Progenitor cell of endocrine pancreas (in vitro differentiated cells): ENCODE measurements at regions not wholly inside any gene's neighbourhood (a gene's known extent, or its start where the extent isn't known, plus 50 kb on each side); places are given as distances from the start of the nearest gene placed in this dataset.
"Not testable (repeated sequence)": the region's sequence is repeated elsewhere in the genome, so short reads cannot be mapped to it uniquely, and the experiment has no call there.

ENCODE experiments used
- DNase-seq: peaks from one replicate; pipeline ENCODE4 v3.0.0; 2021; ENCODE audit warnings: low spot score; ENCODE audit not compliant: unreplicated experiment
- H3K27ac Mint-ChIP-seq: 2 replicates; pipeline ENCODE4 v1.8.0; 2021; ENCODE audit warnings: mild to moderate bottlenecking, moderate library complexity, mixed read lengths
- H3K27me3 Mint-ChIP-seq: 2 replicates; pipeline ENCODE4 v1.8.0; 2021; ENCODE audit warnings: mixed read lengths
- H3K36me3 Mint-ChIP-seq: 2 replicates; pipeline ENCODE4 v1.8.0; 2022; ENCODE audit warnings: mixed read lengths; ENCODE audit not compliant: insufficient read depth
- H3K4me1 Mint-ChIP-seq: 2 replicates; pipeline ENCODE4 v1.8.0; 2021; ENCODE audit warnings: low read depth, mixed read lengths
- H3K4me3 Mint-ChIP-seq: 2 replicates; pipeline ENCODE4 v1.8.0; 2021; ENCODE audit warnings: low read depth, mild to moderate bottlenecking, moderate library complexity, mixed read lengths
- H3K9me3 Mint-ChIP-seq: 2 replicates; pipeline ENCODE4 v1.8.0; 2021; ENCODE audit warnings: low read depth, mixed read lengths
- TF ChIP-seq, protein P1 (sequence below): fragments of 200-600 bp; sonication (generic); IDR thresholded peaks from one replicate; pipeline ENCODE4 v1.5.0; 2021; ENCODE audit warnings: antibody characterized with exemption, mild to moderate bottlenecking; ENCODE audit not compliant: unreplicated experiment

DNA sequence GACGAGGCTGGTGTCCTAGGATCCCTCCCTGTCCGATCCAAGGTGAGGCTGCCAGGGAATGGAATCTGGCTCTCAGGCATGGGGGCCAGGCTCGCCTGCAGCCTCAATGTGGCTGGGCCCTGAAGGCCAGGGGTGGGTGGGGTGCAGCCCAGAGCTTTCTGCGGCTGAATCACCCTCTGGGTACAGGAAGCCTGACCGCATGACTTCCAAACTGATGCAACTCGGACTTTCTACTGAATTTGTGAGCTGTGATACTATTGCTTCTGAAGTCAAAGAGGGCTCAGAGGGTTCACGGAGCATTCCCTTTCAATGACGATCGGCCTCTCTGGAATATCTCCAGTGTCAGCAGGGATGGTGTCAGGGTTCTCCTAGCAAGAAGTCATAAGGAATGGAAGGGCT lies 123.7 kb downstream of the METRNL start:
- DNase-seq, result no peak
- H3K9me3 Mint-ChIP-seq, result peaks cover 5% of the 10 kb centered on the region
- TF ChIP-seq, protein P1, sequence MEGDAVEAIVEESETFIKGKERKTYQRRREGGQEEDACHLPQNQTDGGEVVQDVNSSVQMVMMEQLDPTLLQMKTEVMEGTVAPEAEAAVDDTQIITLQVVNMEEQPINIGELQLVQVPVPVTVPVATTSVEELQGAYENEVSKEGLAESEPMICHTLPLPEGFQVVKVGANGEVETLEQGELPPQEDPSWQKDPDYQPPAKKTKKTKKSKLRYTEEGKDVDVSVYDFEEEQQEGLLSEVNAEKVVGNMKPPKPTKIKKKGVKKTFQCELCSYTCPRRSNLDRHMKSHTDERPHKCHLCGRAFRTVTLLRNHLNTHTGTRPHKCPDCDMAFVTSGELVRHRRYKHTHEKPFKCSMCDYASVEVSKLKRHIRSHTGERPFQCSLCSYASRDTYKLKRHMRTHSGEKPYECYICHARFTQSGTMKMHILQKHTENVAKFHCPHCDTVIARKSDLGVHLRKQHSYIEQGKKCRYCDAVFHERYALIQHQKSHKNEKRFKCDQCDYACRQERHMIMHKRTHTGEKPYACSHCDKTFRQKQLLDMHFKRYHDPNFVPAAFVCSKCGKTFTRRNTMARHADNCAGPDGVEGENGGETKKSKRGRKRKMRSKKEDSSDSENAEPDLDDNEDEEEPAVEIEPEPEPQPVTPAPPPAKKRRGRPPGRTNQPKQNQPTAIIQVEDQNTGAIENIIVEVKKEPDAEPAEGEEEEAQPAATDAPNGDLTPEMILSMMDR, result no peak
- no peak overlapping the region for H3K4me3 Mint-ChIP-seq
- H3K27ac Mint-ChIP-seq, result no peak overlapping the region
- H3K36me3 Mint-ChIP-seq, result no peaks in the 10 kb centered on the region
- H3K27me3 Mint-ChIP-seq, result no peaks in the 10 kb centered on the region
- peaks cover 2% of the 10 kb centered on the region for H3K4me1 Mint-ChIP-seq

DNA sequence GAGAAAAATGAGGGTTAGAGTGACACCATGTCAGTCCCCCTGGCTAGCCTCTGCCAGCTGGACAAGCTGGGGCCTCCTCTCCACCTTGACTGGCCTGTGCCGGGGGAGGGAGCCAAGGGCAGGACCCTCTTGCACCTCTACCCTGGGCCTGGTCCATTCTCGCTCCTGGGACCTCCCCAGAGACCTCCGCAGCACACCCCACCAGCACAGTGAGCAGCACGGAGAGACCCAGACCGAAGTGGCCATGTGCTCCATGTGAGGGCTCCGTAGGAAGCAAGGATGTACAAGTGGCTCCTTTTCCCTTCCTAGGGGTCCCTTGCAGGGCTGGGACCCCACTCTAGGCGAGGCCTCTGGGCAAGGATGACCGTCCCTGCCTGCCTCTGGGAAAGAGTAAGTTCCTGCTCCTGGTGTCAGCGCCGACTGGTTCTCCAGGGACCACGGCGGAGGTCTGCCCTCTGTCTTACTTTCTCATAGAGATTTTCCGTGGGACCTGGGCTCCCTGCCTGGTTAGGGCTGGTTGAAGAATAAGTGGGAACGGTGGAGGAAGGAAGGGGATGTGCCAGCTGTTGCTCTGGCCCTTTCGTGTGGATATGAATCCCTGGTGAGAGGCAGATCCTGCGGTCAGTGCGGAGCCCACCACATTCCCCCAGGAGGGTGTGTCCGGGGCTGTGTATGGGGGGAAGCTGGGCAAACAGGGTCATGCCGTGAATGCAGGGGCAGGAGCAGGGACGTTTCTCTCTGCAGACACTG lies 124.2 kb downstream of the METRNL start:
- no peak overlapping the region for H3K4me3 Mint-ChIP-seq
- no peaks in the 10 kb centered on the region for H3K27me3 Mint-ChIP-seq
- peaks cover 5% of the 10 kb centered on the region for H3K9me3 Mint-ChIP-seq
- H3K36me3 Mint-ChIP-seq, result no peaks in the 10 kb centered on the region
- H3K27ac Mint-ChIP-seq, result no peak overlapping the region
- TF ChIP-seq, protein P1, result no peak
- DNase-seq, result no peak
- H3K4me1 Mint-ChIP-seq, result peaks cover 2% of the 10 kb centered on the region

DNA sequence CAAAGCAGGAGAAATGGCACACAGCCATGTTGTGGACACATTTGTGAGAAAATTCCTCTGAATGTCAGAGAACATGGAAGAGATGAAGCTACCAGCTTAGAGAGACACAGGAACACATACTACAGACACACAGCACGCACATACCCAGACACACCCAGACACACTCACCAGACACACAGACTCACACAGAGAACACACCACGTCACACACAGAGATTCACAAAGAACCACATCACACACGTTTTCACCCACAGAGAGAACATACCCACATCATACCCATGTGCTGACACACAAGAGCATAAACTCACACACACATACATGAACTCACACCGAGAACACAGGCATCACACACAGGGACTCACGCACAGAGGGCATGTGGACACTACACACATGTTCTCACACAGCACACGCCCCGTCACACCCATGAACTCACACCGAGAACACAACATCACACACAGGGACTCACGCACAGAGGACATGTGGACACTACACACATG lies 124.9 kb downstream of the METRNL start:
- Mint-ChIP-seq H3K9me3 (peaks cover 5% of the 10 kb centered on the region), H3K36me3 (no peaks in the 10 kb centered on the region), H3K4me1 (peaks cover 2% of the 10 kb centered on the region), H3K27me3 (no peaks in the 10 kb centered on the region), H3K4me3 (no peak overlapping the region), H3K27ac (no peak overlapping the region)
- TF ChIP-seq, protein P1, result no peak
- DNase-seq, result no peak

DNA sequence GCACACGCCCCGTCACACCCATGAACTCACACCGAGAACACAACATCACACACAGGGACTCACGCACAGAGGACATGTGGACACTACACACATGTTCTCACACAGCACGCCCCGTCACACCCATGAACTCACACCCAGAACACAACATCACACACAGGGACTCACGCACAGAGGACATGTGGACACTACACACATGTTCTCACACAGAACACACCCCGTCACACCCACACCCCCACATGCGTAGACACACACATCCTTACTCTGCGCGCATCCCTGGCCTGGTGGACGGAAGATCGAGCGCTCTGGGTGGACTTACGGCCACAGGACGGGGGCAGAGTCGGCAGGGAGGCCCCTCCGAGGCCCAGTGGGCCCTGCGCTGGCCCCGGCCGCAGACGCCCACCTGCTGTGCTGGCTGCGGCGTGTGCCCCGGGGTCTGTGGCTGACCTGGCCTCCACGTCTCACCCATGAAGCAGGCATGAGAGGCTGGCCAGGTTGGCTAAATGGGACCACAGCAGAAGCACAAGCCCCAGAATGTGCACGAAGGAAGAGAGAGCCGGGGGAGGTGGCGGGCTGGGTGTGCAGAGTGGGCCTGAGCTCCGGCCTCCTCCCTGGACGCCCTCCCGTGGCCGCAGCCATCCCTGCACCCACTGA lies 125.5 kb downstream of the METRNL start:
- DNase-seq, H3K27me3 Mint-ChIP-seq, H3K4me1 Mint-ChIP-seq, H3K27ac Mint-ChIP-seq, H3K36me3 Mint-ChIP-seq, H3K9me3 Mint-ChIP-seq, H3K4me3 Mint-ChIP-seq: not testable (repeated sequence)

DNA sequence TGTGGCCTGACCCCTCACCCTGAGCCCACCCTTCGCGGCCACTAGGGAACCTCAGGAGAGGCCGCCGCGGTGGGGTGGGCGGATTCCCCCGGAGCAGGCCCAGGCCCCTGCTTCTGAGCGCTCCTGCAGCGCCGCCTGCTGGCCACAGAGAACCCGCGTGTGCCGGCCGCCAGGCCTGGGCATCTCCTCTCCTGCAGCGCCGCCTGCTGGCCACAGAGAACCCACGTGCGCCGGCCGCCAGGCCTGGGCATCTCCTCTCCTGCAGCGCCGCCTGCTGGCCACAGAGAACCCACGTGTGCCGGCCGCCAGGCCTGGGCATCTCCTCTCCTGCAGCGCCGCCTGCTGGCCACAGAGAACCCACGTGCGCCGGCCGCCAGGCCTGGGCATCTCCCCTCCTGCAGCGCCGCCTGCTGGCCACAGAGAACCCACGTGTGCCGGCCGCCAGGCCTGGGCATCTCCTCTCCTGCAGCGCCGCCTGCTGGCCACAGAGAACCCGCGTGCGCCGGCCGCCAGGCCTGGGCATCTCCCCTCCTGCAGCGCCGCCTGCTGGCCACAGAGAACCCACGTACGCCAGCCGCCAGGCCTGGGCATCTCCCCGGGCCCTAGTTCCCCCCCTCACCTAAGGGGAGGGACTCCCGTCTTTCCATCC lies 126.1 kb downstream of the METRNL start:
- TF ChIP-seq, protein P1, result peak; percentile 57
- H3K4me3 Mint-ChIP-seq, H3K9me3 Mint-ChIP-seq: not testable (repeated sequence)

DNA sequence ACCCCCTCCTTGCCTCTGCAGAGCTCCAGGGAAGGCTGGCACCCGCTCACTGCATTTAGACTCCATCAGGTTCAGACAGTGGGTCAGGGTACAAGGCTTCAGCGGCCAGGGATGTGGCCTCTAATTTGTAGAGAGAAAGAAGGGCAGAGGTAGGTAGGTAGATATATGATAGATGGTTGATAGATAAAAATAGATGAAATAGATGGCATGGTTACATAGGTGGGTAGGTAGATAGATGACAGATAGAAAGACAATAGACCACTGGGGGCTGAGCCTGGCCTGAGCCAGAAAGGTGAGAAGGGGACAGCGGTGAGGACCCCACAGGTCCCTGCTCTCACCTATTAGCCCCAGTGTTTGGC lies 126.6 kb downstream of the METRNL start:
- not testable (repeated sequence) for H3K4me3 Mint-ChIP-seq, H3K9me3 Mint-ChIP-seq, H3K36me3 Mint-ChIP-seq, H3K27ac Mint-ChIP-seq, H3K4me1 Mint-ChIP-seq, H3K27me3 Mint-ChIP-seq, DNase-seq

More for the DNA sequence above, 126.1 kb downstream of the METRNL start:
- not testable (repeated sequence) for H3K27ac Mint-ChIP-seq, H3K27me3 Mint-ChIP-seq, H3K4me1 Mint-ChIP-seq, H3K36me3 Mint-ChIP-seq
- DNase-seq, result peak; percentile 57

DNA sequence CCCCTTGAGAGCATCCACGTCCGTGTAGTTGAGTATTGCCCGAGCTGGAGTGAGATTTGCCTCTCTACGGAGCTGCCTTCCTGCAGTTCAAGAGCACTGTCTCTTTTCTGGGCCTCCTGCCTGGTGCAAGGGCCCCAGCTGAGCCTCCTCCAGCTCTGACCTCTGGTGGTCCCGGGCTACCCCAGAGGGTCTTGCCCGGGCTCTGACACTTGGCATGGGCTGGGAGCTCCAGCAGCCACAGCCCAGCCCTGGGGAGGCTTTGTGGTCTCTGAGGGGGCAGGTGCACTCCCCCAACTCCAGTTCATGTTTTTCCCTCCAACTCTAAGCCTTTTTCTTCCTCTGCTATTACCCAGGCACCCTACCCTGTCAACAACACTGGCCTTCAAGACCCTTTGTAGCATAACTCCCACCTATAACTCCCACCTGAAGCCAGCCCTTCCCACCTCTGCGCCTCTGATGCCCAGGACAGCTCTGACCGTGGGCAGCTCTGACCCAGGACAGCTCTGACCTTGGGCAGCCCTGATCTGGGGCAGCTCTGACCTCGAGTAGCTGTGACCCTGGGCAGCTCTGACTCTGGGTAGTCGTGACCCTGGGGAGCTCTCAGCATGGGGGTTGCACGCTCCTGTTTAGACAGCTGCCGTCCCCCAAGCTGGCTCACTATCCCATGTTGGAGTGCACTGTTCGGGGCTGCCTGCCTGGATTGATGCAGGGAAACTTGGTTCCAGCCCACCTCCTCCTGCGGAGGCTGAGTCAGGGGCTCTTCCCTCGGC lies 127.6 kb downstream of the METRNL start:
- H3K9me3 Mint-ChIP-seq, H3K4me1 Mint-ChIP-seq, H3K36me3 Mint-ChIP-seq, DNase-seq, H3K27me3 Mint-ChIP-seq, H3K27ac Mint-ChIP-seq, H3K4me3 Mint-ChIP-seq: not testable (repeated sequence)

GRCh38 chr17:83247001-83247400 lies 167.6 kb downstream of the METRNL start:
- not testable (repeated sequence) for H3K4me1 Mint-ChIP-seq, H3K36me3 Mint-ChIP-seq, H3K27ac Mint-ChIP-seq, H3K4me3 Mint-ChIP-seq, H3K27me3 Mint-ChIP-seq, H3K9me3 Mint-ChIP-seq, DNase-seq
